DOHH2 (cell line): ENCODE measurements at regions not wholly inside any gene's neighbourhood (a gene's known extent, or its start where the extent isn't known, plus 50 kb on each side); places are given as distances from the start of the nearest gene placed in this dataset.

Experiments used
- CTCF ChIP-seq: fragments of 200-600 bp; sonication (generic); IDR thresholded peaks from one replicate; pipeline ENCODE4 v1.5.1; 2014; ENCODE audit warnings: antibody characterized with exemption, mild to moderate bottlenecking, low read depth, low read length; ENCODE audit not compliant: poor library complexity, severe bottlenecking
- EZH2phosphoT487 ChIP-seq: fragments of 200-600 bp; sonication (generic); IDR thresholded peaks from 2 replicates; pipeline ENCODE4 v1.6.1; 2017; ENCODE audit warnings: borderline replicate concordance, mild to moderate bottlenecking, antibody characterized with exemption, low read length, moderate library complexity, mixed read lengths

- TF ChIP-seq CTCF (no peak), EZH2phosphoT487 (no peak)
Measured at GRCh38 chrY:8341000-8341399, 996.3 kb upstream of the TSPY4 start.
